HG03175 (cell line): ENCODE measurements at regions not wholly inside any gene's neighbourhood (a gene's known extent, or its start where the extent isn't known, plus 50 kb on each side); places are given as distances from the start of the nearest gene placed in this dataset.
"Not testable (repeated sequence)": the region's sequence is repeated elsewhere in the genome, so short reads cannot be mapped to it uniquely, and the experiment has no call there.

Experiments used
- ATAC-seq: cut with Tn5 transposase; IDR thresholded peaks from one replicate; pipeline ENCODE4 v1.9.1; 2021; ENCODE audit warnings: mild to moderate bottlenecking, moderate library complexity; ENCODE audit not compliant: unreplicated experiment

DNA sequence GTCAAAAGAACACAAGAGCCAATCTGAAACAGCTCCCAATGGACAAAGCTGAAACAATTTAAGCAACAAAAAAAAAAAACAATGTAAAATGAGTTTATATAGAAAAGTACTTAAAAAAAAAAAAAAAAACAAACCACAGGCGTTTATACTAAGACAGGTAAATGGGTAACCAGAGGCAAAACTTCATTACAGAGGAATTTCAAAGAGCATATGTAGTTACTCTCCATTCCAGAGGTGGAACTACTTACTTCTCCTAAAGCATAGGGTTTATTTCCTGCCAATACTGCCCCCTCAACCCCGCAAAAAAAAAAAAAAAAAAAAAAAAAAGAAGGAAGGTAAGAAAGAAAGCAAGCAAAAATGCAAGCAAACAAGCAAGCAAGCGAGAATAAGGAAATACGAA, 132.9 kb downstream of the LIG4 start:
- ATAC-seq: no peak

DNA sequence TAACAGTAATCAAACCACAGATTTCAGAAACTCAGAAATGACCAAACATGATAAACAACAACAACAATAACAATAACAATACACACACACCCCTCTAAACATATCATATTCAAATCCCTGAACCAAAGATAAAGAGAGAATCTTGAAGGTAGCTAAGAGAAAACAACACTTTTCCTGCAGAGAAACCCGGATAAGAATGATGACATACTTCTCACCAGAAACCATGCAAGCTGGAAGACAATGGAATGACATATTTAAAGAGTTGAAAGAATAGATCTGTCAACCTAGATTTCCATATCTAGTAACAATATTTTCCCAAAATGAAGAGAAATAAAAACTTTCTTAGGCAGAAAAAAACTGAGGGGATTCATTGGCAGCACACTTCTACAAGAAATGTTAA, 138.1 kb downstream of the LIG4 start:
- ATAC-seq: no peak

- not testable (repeated sequence) for ATAC-seq
These were observed 140.9 kb downstream of the LIG4 start for GRCh38 chr13:108074429-108074828.

- ATAC-seq: no peak
These were observed 144.4 kb downstream of the LIG4 start for GRCh38 chr13:108070925-108071324.

DNA sequence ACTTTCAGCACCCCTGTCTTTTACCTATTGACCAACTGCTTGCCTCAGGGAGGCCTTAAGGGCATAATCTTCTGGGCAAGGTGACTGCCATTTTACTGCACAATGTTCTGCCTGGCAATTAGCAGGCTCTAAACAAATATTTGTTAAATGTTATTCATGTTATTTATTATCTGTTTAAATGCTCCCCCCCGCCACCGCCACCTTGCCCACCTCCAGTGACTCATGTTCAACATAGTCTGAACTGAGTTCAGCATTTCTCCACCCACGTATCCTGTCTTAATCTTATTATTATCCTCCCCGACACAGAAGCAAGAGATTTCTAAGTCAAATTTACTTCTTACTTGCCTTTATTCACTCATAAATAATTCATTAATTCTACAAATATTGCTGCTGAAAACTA, 144.8 kb downstream of the LIG4 start:
- ATAC-seq: no peak

DNA sequence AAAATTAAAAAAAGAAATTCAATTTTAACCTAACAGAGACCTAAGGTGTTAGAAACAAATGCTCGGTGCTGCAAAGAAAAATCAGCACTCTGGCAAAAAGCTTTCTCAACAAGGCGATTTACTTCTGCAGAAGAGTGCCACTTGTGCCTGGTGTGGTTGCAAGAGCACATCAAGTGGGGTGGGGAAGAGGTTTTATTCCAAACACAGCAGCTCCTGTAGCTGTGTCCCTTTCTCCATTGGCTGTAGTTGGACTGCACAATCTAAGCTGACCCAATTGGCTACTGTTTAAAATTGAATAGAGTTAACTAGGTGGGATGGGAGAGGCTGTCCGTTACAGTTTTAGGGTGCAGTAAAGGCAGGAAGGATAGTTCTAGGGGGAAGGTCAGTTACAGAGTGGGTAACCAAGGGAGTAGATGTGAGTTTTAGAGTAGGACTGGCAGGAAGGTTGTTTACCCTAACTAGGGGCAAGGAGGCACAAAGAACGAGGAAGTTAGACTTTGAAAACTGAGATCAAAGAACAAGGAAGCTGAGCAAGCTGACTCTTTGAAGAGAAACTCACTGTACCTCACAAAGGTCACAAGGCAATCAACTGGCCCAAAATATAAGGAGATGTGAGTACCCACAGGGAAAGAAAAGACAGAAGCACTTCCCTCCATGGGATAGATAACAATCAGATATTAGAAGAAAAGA, 145.7 kb downstream of the LIG4 start:
- ATAC-seq: no peak

GRCh38 chr13:108064372-108064771, 151.0 kb downstream of the LIG4 start:
- not testable (repeated sequence) for ATAC-seq

GRCh38 chr13:108060111-108060510, 155.2 kb downstream of the LIG4 start:
- ATAC-seq: no peak

DNA sequence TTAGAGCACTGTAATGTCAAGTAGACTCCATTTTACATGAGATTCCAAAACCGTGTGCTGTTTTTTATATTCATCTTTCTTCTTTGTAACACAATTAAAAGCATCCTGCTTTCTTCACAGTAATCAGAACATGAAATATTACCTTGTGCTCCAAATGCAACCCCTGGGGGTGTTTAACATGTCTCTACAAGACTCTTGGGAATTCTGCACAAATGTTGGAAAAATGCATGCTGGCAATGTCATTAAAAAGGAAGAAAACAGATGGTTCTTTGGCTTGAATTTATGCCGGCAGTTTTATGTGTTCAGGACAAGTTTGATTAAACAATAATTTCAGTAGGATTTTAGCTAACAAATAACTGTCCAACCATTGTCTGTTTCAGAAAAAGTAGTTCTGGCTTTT, 159.1 kb downstream of the LIG4 start:
- ATAC-seq: no peak

- ATAC-seq: no peak
These were observed 166.1 kb downstream of the LIG4 start for GRCh38 chr13:108049211-108049610.

DNA sequence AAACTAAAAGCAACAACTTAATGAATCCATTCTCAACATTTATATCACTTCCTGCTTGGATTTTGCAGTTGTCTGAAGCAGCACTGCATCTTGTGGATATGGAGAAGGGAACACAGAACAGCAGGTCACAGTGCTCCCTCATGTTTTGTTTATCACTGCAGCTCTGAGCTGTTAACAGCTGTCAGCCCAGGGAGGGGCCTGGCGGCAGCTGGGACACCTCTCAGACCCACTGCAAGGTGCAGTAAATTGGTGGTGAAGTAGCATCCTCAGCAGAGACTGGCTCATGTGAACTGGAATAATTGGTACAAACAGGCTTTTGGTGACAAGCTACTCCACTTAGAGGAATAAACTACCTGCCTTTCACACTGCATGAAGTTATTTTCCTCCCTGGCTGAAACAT, 170.4 kb downstream of the LIG4 start:
- ATAC-seq: no peak

DNA sequence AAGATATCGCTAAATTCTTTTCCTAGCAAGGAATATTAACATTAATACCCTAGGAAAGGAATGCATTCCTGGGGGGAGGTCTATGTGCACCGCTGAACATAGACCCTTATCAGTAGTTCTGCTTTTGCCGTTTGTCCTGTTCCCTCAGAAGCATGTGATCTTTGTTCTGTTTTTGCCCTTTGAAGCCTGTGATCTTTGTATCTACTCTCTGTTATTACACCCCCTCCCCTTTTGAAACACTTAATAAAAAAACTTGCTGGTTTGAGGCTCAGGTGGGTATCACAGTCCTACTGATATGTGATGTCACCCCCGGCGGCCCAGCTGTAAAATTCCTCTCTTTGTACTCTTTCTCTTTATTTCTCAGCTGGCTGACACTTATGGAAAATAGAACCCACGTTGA, 172.5 kb downstream of the LIG4 start:
- ATAC-seq: not testable (repeated sequence)

- no peak for ATAC-seq
These were observed 178.0 kb downstream of the LIG4 start for GRCh38 chr13:108037348-108037747.

DNA sequence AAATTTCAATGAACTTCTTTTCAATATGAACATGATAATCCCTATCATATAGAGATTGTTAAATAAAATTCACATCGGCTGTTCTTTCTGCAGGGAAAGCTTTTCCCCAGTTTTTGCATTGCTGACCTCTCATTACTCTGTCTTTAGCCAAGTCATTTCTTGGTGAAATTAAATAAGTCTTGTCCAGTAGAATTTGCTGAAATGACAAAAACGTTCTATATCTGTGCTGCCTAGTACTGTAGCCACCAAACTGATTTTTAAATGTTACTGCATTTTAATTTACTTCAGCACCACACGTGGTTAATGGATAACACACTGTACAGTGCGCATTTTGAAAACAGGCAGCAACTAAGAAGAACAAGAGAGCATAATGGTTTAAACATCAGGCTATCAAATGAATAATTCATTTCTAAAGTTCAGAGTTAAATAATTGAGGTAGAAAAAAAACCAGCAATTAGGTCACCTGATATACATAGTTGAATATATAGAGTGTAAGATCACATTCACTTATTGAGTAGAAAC, 178.9 kb downstream of the LIG4 start:
- ATAC-seq: no peak

DNA sequence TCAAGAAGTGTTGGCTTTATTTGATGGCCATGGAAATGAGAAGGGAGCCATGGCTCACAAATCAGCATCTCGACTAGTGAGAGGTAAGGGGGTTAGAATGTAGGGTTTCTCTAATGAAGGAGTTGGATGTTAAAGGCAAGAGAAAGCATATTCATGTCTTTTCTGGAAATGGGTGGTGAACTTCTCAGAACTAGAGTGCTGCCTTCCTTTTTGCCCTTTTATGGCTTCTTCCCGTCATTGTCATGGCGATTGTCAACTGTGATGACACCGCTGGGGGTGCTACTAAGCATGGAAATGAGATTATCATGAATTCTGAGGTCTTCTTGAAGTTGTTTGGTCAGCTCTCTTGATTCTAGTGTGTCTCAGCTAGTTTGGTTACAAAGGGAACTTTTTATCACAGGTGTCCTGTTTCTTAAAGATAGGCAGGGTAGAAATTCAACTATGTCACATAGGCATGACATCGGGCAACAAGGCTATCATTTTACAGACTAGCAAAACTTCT, 180.4 kb downstream of the LIG4 start:
- ATAC-seq: no peak

DNA sequence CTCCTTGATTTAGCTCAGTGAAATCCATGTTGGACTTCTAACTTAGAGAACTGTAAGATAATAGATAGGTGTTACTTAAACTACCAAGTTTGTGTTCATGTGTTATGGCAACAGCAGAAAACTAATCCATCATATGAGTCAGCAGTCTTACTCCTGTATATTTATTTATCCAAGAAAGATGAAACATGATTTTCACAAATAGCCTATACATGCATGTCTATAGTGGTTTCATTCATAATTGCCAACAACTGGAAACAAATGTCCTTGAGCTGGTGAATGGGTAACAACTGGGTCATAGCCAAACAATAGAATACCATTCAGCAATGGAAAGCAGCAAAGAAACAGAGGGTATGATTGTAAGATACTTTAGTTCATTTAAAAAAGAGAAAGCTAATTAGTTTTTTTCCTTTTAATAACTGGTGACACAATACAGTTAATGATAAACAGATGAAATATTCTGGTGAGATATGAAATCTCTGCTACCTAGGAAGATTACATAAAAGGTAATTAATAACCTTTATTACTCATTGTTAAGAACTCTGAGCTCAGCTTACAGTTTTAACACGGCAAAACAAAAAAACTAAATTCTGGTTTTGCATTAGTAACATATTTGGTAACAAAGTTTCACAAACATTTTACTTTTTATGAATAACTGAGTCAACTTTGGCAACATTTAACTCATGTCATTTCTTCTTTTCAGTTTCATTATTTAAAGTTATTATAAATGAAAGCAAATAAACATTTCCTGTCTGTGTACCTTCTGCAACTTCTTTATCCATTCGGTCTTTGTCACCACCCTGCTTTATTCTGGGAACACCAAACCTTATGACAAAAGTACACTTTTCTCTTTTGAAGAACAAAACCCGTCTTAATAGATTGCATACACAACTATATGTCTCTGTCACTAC, 181.3 kb downstream of the LIG4 start:
- no peak for ATAC-seq

DNA sequence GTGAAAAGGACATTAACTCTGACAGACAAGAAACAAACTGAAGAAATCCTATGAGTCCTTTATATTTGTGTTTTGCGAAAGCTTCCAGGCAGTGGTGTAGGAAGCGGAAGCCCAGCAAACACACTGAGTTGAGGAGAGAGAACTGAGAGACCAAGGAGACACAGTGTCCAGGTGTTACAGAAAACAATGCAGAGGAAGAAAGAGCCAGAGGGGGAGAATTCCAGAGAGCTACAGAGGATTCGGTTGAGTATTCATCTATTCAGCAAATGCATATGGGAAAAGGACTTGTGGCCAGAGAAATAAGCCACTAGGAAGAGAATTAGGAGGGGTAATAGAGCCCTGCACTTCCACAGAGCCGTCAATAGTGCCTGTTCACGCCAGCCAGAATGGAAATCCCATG, 183.5 kb downstream of the LIG4 start:
- ATAC-seq: no peak

GRCh38 chr13:108030769-108031168, 184.6 kb downstream of the LIG4 start:
- no peak for ATAC-seq

- no peak for ATAC-seq
These were observed 188.5 kb downstream of the LIG4 start for GRCh38 chr13:108026680-108027410.

GRCh38 chr13:108020027-108020426, 195.3 kb downstream of the LIG4 start:
- no peak for ATAC-seq

DNA sequence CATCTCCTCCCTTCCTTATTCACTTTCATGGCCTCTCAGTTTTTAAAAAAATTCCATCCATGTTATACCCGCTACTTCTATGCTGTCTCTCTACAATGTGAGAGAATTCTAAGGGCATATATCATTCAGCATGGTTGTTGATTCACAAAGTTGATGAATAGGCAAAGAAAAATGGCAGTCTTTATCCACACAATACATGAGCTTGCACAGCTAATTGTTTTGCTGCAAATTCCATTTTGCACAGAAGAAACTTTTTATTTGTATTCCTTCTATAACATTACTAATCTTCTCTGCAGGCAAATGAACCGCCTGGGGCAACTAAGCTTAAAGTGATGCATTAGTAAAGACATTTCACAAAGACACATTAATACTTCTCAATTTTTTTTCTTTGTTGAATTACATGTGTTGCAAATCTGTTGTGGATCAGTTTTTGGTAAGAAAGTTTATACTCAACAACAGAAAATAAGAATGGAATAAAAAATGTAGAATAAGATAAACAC, 196.9 kb downstream of the LIG4 start:
- no peak for ATAC-seq
